Endothelial cell (in vitro differentiated cells): ENCODE measurements at regions not wholly inside any gene's neighbourhood (a gene's known extent, or its start where the extent isn't known, plus 50 kb on each side); places are given as distances from the start of the nearest gene placed in this dataset.

Experiments used
- DNase-seq: peaks from one replicate; pipeline ENCODE4 v3.0.0; 2021; ENCODE audit warnings: low spot score
- H3K27ac Mint-ChIP-seq: one replicate; pipeline ENCODE4 v1.8.0; 2021; ENCODE audit warnings: mixed read lengths, inconsistent platforms; ENCODE audit not compliant: unreplicated experiment
- H3K27me3 Mint-ChIP-seq: one replicate; pipeline ENCODE4 v1.8.0; 2021; ENCODE audit warnings: mild to moderate bottlenecking, moderate library complexity, mixed read lengths, inconsistent platforms; ENCODE audit not compliant: unreplicated experiment
- H3K36me3 Mint-ChIP-seq: one replicate; pipeline ENCODE4 v1.8.0; 2021; ENCODE audit warnings: mild to moderate bottlenecking, low read depth, mixed read lengths, inconsistent platforms; ENCODE audit not compliant: unreplicated experiment
- H3K4me1 Mint-ChIP-seq: one replicate; pipeline ENCODE4 v1.8.0; 2021; ENCODE audit warnings: mild to moderate bottlenecking, mixed read lengths, inconsistent platforms; ENCODE audit not compliant: unreplicated experiment
- H3K4me3 Mint-ChIP-seq: one replicate; pipeline ENCODE4 v1.8.0; 2021; ENCODE audit warnings: mild to moderate bottlenecking, mixed read lengths, inconsistent platforms; ENCODE audit not compliant: unreplicated experiment
- H3K9me3 Mint-ChIP-seq: one replicate; pipeline ENCODE4 v1.8.0; 2021; ENCODE audit warnings: mixed read lengths, inconsistent platforms; ENCODE audit not compliant: unreplicated experiment
- CTCF ChIP-seq: fragments of 200-600 bp; sonication (generic); IDR thresholded peaks from one replicate; pipeline ENCODE4 v1.5.0; 2021; ENCODE audit warnings: antibody characterized with exemption; ENCODE audit not compliant: unreplicated experiment

GRCh38 chr2:147479358-147479757 is 365.5 kb upstream of the ACVR2A start:
- H3K36me3 Mint-ChIP-seq = no peaks in the 10 kb centered on the region
- no peak for DNase-seq
- H3K4me1 Mint-ChIP-seq = no peaks in the 10 kb centered on the region
- H3K4me3 Mint-ChIP-seq = no peak overlapping the region
- H3K27ac Mint-ChIP-seq = no peak overlapping the region
- H3K9me3 Mint-ChIP-seq = no peaks in the 10 kb centered on the region
- no peaks in the 10 kb centered on the region for H3K27me3 Mint-ChIP-seq
- no peak for TF ChIP-seq CTCF

GRCh38 chr2:147473075-147473474 is 371.8 kb upstream of the ACVR2A start:
- no peak for TF ChIP-seq CTCF
- no peak for DNase-seq
- Mint-ChIP-seq H3K4me1 (no peaks in the 10 kb centered on the region), H3K9me3 (no peaks in the 10 kb centered on the region), H3K4me3 (no peak overlapping the region), H3K36me3 (no peaks in the 10 kb centered on the region), H3K27me3 (no peaks in the 10 kb centered on the region), H3K27ac (no peak overlapping the region)

- Mint-ChIP-seq H3K4me3 (no peak overlapping the region), H3K27me3 (no peaks in the 10 kb centered on the region), H3K9me3 (no peaks in the 10 kb centered on the region), H3K27ac (no peak overlapping the region), H3K4me1 (no peaks in the 10 kb centered on the region), H3K36me3 (no peaks in the 10 kb centered on the region)
- DNase-seq = no peak
- no peak for TF ChIP-seq CTCF
These were observed 373.7 kb upstream of the ACVR2A start for GRCh38 chr2:147471126-147471525.

GRCh38 chr2:147469471-147469870 is 375.4 kb upstream of the ACVR2A start:
- no peak for DNase-seq
- no peaks in the 10 kb centered on the region for H3K9me3 Mint-ChIP-seq

GRCh38 chr2:147468963-147469362 is 375.9 kb upstream of the ACVR2A start:
- no peak for DNase-seq
- no peak for TF ChIP-seq CTCF
- Mint-ChIP-seq H3K27me3 (no peaks in the 10 kb centered on the region), H3K27ac (no peak overlapping the region), H3K4me1 (no peaks in the 10 kb centered on the region), H3K9me3 (no peaks in the 10 kb centered on the region), H3K4me3 (no peak overlapping the region), H3K36me3 (no peaks in the 10 kb centered on the region)

More at GRCh38 chr2:147469471-147469870, 375.4 kb upstream of the ACVR2A start:
- no peak overlapping the region for H3K4me3 Mint-ChIP-seq
- no peaks in the 10 kb centered on the region for H3K27me3 Mint-ChIP-seq
- no peak for TF ChIP-seq CTCF
- no peaks in the 10 kb centered on the region for H3K36me3 Mint-ChIP-seq
- H3K4me1 Mint-ChIP-seq = no peaks in the 10 kb centered on the region
- no peak overlapping the region for H3K27ac Mint-ChIP-seq
